Ovary (tissue), 7 donors: ENCODE measurements at regions not wholly inside any gene's neighbourhood (a gene's known extent, or its start where the extent isn't known, plus 50 kb on each side); places are given as distances from the start of the nearest gene placed in this dataset.

Experiments
- DNase-seq, 5 donors: peaks; one replicate each; pipeline ENCODE4 v3.0.0-alpha.2; 2019 to 2020
- H3K27ac ChIP-seq, 2 donors: fragments of 200-600 bp; one replicate each; pipeline versions ENCODE4 v1.5.1 to v1.8.0; 2019 to 2022
- H3K27me3 ChIP-seq: fragments of 200-600 bp; one replicate; pipeline ENCODE4 v1.8.0; 2022
- H3K36me3 ChIP-seq: fragments of 200-600 bp; sonication (generic); one replicate; pipeline ENCODE4 v1.5.1; 2019
- H3K4me1 ChIP-seq: one replicate; pipeline ENCODE4 v1.8.1; 2013; ENCODE audit warnings: mild to moderate bottlenecking, moderate library complexity; ENCODE audit not compliant: insufficient read depth
- H3K4me3 ChIP-seq: fragments of 200-600 bp; sonication (generic); one replicate; pipeline ENCODE4 v1.5.1; 2017
- H3K9me3 ChIP-seq, 2 donors: fragments of 200-600 bp in 1 of 2; sonication (generic) in 1 of 2; one replicate each; pipeline versions ENCODE4 v1.5.1 to v1.8.1; 2013 to 2019; ENCODE audit warnings: mild to moderate bottlenecking in 1 of 2, moderate library complexity in 1 of 2
- CTCF ChIP-seq, 3 donors: fragments of 450-650 bp in 2 of 3; fragments of 200-600 bp in 1 of 3; IDR thresholded peaks; one replicate each; pipeline versions ENCODE4 v1.5.1 to v1.8.0; 2016 to 2022; ENCODE audit warnings: antibody characterized with exemption in 3 of 3, mild to moderate bottlenecking in 1 of 3
- EP300 ChIP-seq: sonication (generic); formaldehyde crosslinking; IDR thresholded peaks from one replicate; pipeline ENCODE4 v1.6.1; 2017; ENCODE audit warnings: antibody characterized with exemption
- POLR2A ChIP-seq: fragments of 450-650 bp; IDR thresholded peaks from one replicate; pipeline ENCODE4 v1.6.1; 2017; ENCODE audit warnings: antibody characterized with exemption, mild to moderate bottlenecking, moderate library complexity
- WGBS, 3 donors: extraction: QIAGEN DNeasy Blood & Tissue Kit in 1 of 3; methylation state at CpG; one replicate each; pipeline versions ENCODE4 v1.1.5 to v1.1.7; 2013 to 2017; 5-methylcytosine and 5-hydroxymethylcytosine counted together
- intact Hi-C, 4 donors: fragments of 100-400 bp; cut with DNase I; formaldehyde crosslinking; loops; one replicate each; pipeline versions ENCODE4 v1.11.0 to v1.15.1; 2022 to 2023
- donor health status: DM: no; HTN: no; CAD: no; lungs with moderate emphysema.
- donor health status: DM: no; HTN: no; CAD: no.
- donor health status: Bipolar disorder and iron deficiency.
- donor health status: DM: no; HTN: no; CAD: no.
- donor health status: DM: yes; HTN: yes; CAD: no.

DNA sequence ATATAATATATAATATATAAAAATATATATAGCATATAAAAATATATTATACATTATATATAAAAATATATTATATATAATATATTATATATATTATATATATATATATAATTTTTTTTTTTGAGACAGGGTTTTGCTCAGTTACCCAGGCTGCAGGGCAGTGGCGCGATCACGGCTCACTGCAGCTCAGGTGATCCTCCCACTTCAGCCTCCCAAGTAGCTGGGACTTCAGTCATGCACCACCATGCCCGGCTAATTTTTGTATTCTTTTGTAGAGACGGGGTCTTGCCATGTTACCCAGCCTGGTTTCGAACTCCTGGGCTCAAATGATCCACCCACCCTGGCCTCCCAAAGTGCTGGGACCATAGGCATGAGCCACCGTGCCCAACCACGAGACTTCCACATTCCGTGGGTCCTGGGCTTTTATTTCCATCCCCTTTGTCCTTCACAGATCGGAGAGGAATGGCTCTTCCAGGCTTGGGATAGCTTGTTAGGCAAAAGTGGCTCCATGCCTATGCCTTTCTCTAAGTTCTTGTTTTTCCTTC lies 62.0 kb upstream of the IER5L start:
- H3K4me1 ChIP-seq: peaks cover 2% of the 10 kb centered on the region
- WGBS, 3 donors: 73 to 81% (median 81%) methylated on average over 10 of the region's 10 CpGs
- H3K4me3 ChIP-seq: no peak overlapping the region
- H3K27me3 ChIP-seq: no peaks in the 10 kb centered on the region
- DNase-seq: peak in 2 of 5 donors; percentile 12 to 29
- H3K36me3 ChIP-seq: no peaks in the 10 kb centered on the region
- no peak for TF ChIP-seq POLR2A
- no peak for TF ChIP-seq CTCF (IDR thresholded peaks at IDR 0.05)
- TF ChIP-seq EP300: no peak
- no peaks in the 10 kb centered on the region for H3K9me3 ChIP-seq
- intact Hi-C loops: no loop called here
- no peak overlapping the region for H3K27ac ChIP-seq

DNA sequence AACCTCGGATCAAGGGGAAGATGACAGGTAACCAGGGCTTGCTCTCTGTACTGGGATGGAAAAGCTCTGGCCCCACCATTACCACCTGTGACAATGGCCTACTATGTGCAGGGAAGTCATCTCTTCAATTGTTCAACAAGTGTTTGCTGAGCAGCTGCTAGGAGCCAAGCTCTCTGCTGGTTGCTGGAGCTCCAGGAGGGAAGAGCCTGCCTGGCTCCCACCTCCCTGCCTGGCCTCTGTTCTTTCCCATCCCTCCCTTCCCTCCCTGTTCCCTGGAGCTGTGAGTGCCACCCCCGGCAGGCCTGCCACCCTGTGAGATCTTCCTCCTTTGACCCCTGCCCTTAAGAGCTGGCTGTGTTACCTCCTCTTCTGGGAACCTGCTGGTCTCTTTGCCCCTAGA lies 59.7 kb upstream of the IER5L start:
- no peaks in the 10 kb centered on the region for H3K9me3 ChIP-seq
- intact Hi-C loops: no loop called here
- H3K36me3 ChIP-seq: no peaks in the 10 kb centered on the region
- no peak for TF ChIP-seq EP300
- no peak for TF ChIP-seq POLR2A
- TF ChIP-seq CTCF (IDR thresholded peaks at IDR 0.05): no peak
- no peak overlapping the region for H3K4me3 ChIP-seq
- DNase-seq: peak in 2 of 5 donors; percentile 21 to 26
- peaks cover 2% of the 10 kb centered on the region for H3K4me1 ChIP-seq
- no peak overlapping the region for H3K27ac ChIP-seq
- no peaks in the 10 kb centered on the region for H3K27me3 ChIP-seq
- WGBS, 3 donors: 56 to 73% (median 68%) methylated on average over 2 of the region's 2 CpGs

DNA sequence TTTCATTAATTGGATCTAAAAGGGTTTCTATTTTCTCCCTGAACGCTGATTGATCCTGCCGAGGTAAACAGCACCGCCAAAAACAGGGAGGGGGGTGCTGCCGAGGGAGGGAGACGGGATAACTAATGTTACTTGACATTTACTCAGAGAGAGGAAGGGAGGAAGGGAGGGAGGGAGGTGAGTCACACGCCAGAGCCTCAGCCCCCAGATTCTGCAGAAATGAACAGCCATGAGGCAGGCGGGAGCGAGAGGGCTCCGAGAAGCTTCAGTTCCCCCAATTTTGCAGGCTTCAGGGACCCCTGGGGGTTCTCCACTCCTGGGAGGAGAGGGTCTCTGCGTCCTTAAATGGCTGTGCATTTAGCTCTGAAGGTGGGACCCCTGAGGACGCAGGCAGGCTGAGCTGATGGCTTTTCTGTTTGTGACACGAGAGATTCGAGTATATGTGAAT lies 59.1 kb upstream of the IER5L start:
- Histone ChIP-seq H3K27ac (peak overlapping the region in 1 of 2 donors; percentile 46), H3K4me1 (peaks cover 2% of the 10 kb centered on the region), H3K27me3 (no peaks in the 10 kb centered on the region), H3K9me3 (no peaks in the 10 kb centered on the region), H3K4me3 (no peak overlapping the region), H3K36me3 (no peaks in the 10 kb centered on the region)
- intact Hi-C loops: no loop called here
- WGBS, 3 donors: 6 to 14% (median 8%) methylated on average over 13 of the region's 13 CpGs
- DNase-seq: peak; percentile 60 to 73 (median 64)
- TF ChIP-seq POLR2A (no peak), EP300 (no peak), CTCF (IDR thresholded peaks at IDR 0.05) (no peak)

GRCh38 chr9:129236441-129237145 lies 58.5 kb upstream of the IER5L start:
- Histone ChIP-seq H3K4me3 (no peak overlapping the region), H3K27me3 (no peaks in the 10 kb centered on the region), H3K9me3 (no peaks in the 10 kb centered on the region), H3K4me1 (peaks cover 2% of the 10 kb centered on the region), H3K36me3 (no peaks in the 10 kb centered on the region), H3K27ac (peak overlapping the region in 1 of 2 donors; percentile 46)
- TF ChIP-seq EP300 (no peak), CTCF (IDR thresholded peaks at IDR 0.05) (no peak), POLR2A (no peak)
- 41 to 47% (median 45%) methylated on average over 15 of the region's 15 CpGs for WGBS, 3 donors
- intact Hi-C loops: no loop called here
- DNase-seq: peak in 1 of 5 donors; percentile 42
